ENCODE measurements at regions not wholly inside any gene's neighbourhood (a gene's known extent, or its start where the extent isn't known, plus 50 kb on each side); places are given as distances from the start of the nearest gene placed in this dataset.

DNA sequence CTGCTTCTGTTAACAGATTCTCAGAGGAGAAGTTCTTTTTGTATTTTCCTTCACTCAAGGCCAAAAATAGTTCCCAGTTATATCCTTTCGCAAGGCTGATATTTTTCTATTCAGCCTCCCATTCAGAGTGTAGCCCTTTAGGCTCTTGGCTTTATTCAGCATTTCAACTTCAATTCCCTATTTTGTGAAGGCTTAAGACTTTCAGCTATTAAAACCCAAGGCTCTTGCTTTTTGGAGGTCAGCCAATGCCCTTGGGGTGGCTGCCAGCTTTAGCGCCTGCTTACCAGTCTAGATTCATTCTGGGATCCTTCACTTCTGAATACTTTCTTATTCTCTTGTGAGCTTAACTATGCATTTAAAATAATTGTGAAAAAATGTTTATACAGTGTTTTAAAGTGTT, 57.3 kb upstream of the ADGRA3 start:
- Histone ChIP-seq H2BK15ac (ENCODE audit: low read depth, poor library complexity, severe bottlenecking) (no peak overlapping the region), H3K27me3 (ENCODE audit: control insufficient read depth in 1 of 2, insufficient read depth in 1 of 2, low read length in 2 of 2) (no peaks in the 10 kb centered on the region), H3K9ac (ENCODE audit: low read length) (no peak overlapping the region)

DNA sequence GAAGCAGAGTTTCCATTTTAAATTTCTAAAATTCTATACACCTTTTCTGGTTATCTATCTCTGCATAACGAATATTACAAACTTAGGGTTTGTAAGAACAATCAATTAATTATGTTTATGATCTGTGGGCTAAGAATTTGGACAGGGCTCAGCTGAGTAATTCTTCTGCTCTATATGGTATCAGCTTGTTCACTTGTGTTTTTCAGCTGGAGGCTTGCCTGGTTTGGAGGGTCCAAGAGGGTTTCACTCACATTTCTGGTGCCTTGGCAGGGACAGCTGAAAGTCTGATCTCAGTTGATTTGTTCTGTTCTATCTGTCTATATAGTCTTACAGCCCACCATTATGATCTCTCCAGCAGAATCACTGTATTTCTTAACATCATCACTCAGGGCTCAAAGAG, 57.8 kb upstream of the ADGRA3 start:
- Histone ChIP-seq H3K36me3 (ENCODE audit: control insufficient read depth in 1 of 2, insufficient read depth in 2 of 2, low read depth in 1 of 2, low read length in 2 of 2) (no peaks in the 10 kb centered on the region), H3K4me1 (ENCODE audit: control insufficient read depth, insufficient read depth, low read depth, low read length) (no peaks in the 10 kb centered on the region), H3K23ac (ENCODE audit: low read length in 2 of 2) (no peak overlapping the region), H2BK120ac (ENCODE audit: low read depth, low read length) (no peak overlapping the region), H3K79me1 (replicated peaks; ENCODE audit: low read length, poor library complexity, severe bottlenecking) (no peaks in the 10 kb centered on the region), H2AK5ac (ENCODE audit: low read length, severe bottlenecking) (no peak overlapping the region), H3K4me2 (ENCODE audit: low read length, poor library complexity, severe bottlenecking) (no peak overlapping the region), H3K14ac (ENCODE audit: low read length in 2 of 2) (no peak overlapping the region), H2AFZ (ENCODE audit: low read depth, low read length) (no peak overlapping the region), H3K4me3 (ENCODE audit: insufficient read depth in 1 of 2, low read depth in 1 of 2, low read length in 2 of 2) (no peak overlapping the region), H2BK5ac (ENCODE audit: low read depth, low read length, poor library complexity, severe bottlenecking) (no peak overlapping the region), H4K8ac (ENCODE audit: low read length) (no peak overlapping the region), H3K9me3 (ENCODE audit: control insufficient read depth, low read length) (peaks cover 21% of the 10 kb centered on the region), H3K4ac (ENCODE audit: low read depth in 1 of 2, low read length in 2 of 2) (no peak overlapping the region), H3K9ac (ENCODE audit: low read length) (no peak overlapping the region), H3K27me3 (ENCODE audit: control insufficient read depth in 1 of 2, insufficient read depth in 1 of 2, low read length in 2 of 2) (no peaks in the 10 kb centered on the region), H2BK15ac (ENCODE audit: low read depth, poor library complexity, severe bottlenecking) (no peak overlapping the region), H2BK12ac (ENCODE audit: low read length in 2 of 2) (no peak overlapping the region), H3K18ac (ENCODE audit: low read depth in 1 of 2, low read length in 2 of 2) (no peak overlapping the region), H3K27ac (ENCODE audit: low read length, poor library complexity, severe bottlenecking) (no peak overlapping the region), H4K91ac (ENCODE audit: low read length) (no peak overlapping the region)
- 83% methylated on average over 1 of the region's 1 CpG for WGBS
- no peak for DNase-seq

More for the DNA sequence above, 57.3 kb upstream of the ADGRA3 start:
- no peak overlapping the region for H2BK120ac ChIP-seq (ENCODE audit: low read depth, low read length)
- no peak overlapping the region for H2AK5ac ChIP-seq (ENCODE audit: low read length, severe bottlenecking)
- peaks cover 23% of the 10 kb centered on the region for H3K9me3 ChIP-seq (ENCODE audit: control insufficient read depth, low read length)
- no peak overlapping the region for H4K91ac ChIP-seq (ENCODE audit: low read length)
- 95% methylated on average over 1 of the region's 2 CpGs for WGBS
- no peaks in the 10 kb centered on the region for H3K36me3 ChIP-seq (ENCODE audit: control insufficient read depth in 1 of 2, insufficient read depth in 2 of 2, low read depth in 1 of 2, low read length in 2 of 2)
- H3K18ac ChIP-seq (ENCODE audit: low read depth in 1 of 2, low read length in 2 of 2), result no peak overlapping the region
- DNase-seq, result no peak
- no peak overlapping the region for H2AFZ ChIP-seq (ENCODE audit: low read depth, low read length)
- no peak overlapping the region for H3K4ac ChIP-seq (ENCODE audit: low read depth in 1 of 2, low read length in 2 of 2)
- no peak overlapping the region for H4K8ac ChIP-seq (ENCODE audit: low read length)
- no peak overlapping the region for H3K4me3 ChIP-seq (ENCODE audit: insufficient read depth in 1 of 2, low read depth in 1 of 2, low read length in 2 of 2)
- H3K27ac ChIP-seq (ENCODE audit: low read length, poor library complexity, severe bottlenecking), result no peak overlapping the region
- H3K4me1 ChIP-seq (ENCODE audit: control insufficient read depth, insufficient read depth, low read depth, low read length), result no peaks in the 10 kb centered on the region
- no peaks in the 10 kb centered on the region for H3K79me1 ChIP-seq (replicated peaks; ENCODE audit: low read length, poor library complexity, severe bottlenecking)
- H2BK12ac ChIP-seq (ENCODE audit: low read length in 2 of 2), result no peak overlapping the region
- H2BK5ac ChIP-seq (ENCODE audit: low read depth, low read length, poor library complexity, severe bottlenecking), result no peak overlapping the region
- H3K14ac ChIP-seq (ENCODE audit: low read length in 2 of 2), result no peak overlapping the region
- no peak overlapping the region for H3K4me2 ChIP-seq (ENCODE audit: low read length, poor library complexity, severe bottlenecking)
- H3K23ac ChIP-seq (ENCODE audit: low read length in 2 of 2), result no peak overlapping the region

DNA sequence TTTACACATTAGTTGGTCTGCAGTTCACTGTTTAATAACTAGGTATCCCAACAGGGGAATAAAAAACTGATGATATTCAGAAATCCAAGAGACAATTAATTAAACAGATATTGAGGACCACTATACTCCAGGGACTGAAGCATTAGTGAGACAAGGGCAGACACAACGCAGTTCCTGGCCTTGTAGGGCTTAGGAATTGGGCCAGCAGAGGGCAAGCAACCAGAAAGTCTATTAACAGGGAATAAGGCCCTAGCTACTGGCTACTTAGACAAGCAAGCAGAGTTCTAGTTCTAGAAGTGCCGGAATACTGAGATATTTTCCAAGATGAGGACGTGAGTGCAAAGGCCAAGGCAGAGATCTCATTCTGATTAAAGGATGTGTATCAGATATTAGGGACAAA, 58.6 kb upstream of the ADGRA3 start:
- Histone ChIP-seq H3K18ac (ENCODE audit: low read depth in 1 of 2, low read length in 2 of 2) (no peak overlapping the region), H3K36me3 (ENCODE audit: control insufficient read depth in 1 of 2, insufficient read depth in 2 of 2, low read depth in 1 of 2, low read length in 2 of 2) (no peaks in the 10 kb centered on the region), H3K4me3 (ENCODE audit: insufficient read depth in 1 of 2, low read depth in 1 of 2, low read length in 2 of 2) (no peak overlapping the region), H2BK120ac (ENCODE audit: low read depth, low read length) (no peak overlapping the region), H2BK5ac (ENCODE audit: low read depth, low read length, poor library complexity, severe bottlenecking) (no peak overlapping the region), H3K14ac (ENCODE audit: low read length in 2 of 2) (no peak overlapping the region), H3K23ac (ENCODE audit: low read length in 2 of 2) (no peak overlapping the region), H4K8ac (ENCODE audit: low read length) (no peak overlapping the region), H3K4me2 (ENCODE audit: low read length, poor library complexity, severe bottlenecking) (no peak overlapping the region), H3K27ac (ENCODE audit: low read length, poor library complexity, severe bottlenecking) (no peak overlapping the region), H2BK12ac (ENCODE audit: low read length in 2 of 2) (no peak overlapping the region), H2BK15ac (ENCODE audit: low read depth, poor library complexity, severe bottlenecking) (no peak overlapping the region), H3K79me1 (replicated peaks; ENCODE audit: low read length, poor library complexity, severe bottlenecking) (no peaks in the 10 kb centered on the region), H3K4me1 (ENCODE audit: control insufficient read depth, insufficient read depth, low read depth, low read length) (no peaks in the 10 kb centered on the region), H3K27me3 (ENCODE audit: control insufficient read depth in 1 of 2, insufficient read depth in 1 of 2, low read length in 2 of 2) (no peaks in the 10 kb centered on the region), H3K9ac (ENCODE audit: low read length) (no peak overlapping the region), H2AFZ (ENCODE audit: low read depth, low read length) (no peak overlapping the region), H3K4ac (ENCODE audit: low read depth in 1 of 2, low read length in 2 of 2) (no peak overlapping the region), H4K91ac (ENCODE audit: low read length) (no peak overlapping the region), H3K9me3 (ENCODE audit: control insufficient read depth, low read length) (peaks cover 18% of the 10 kb centered on the region), H2AK5ac (ENCODE audit: low read length, severe bottlenecking) (no peak overlapping the region)
- no peak for DNase-seq
- 60% methylated on average over 3 of the region's 3 CpGs for WGBS

DNA sequence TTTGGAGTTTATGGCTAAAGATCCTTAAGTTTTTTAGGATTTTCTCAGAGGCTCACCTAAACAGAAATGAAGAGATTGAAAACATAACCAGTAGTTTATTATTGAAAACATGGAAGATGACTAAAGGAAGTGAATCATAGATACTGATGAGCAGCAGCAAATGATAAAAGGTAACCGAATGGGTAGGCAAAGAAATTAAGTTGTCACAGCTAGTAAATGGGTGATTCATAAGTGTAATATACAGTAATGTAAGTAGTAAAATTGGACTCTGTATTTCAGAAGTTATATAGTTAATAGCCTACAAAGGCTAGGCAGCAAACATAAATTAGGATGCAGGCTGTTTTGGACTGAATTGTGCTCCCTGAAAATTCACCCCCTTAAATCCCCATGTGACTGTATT, 59.0 kb upstream of the ADGRA3 start:
- Histone ChIP-seq H2BK15ac (ENCODE audit: low read depth, poor library complexity, severe bottlenecking) (no peak overlapping the region), H2AFZ (ENCODE audit: low read depth, low read length) (no peak overlapping the region)
- DNase-seq, result no peak

More for the DNA sequence above, 59.0 kb upstream of the ADGRA3 start:
- H4K8ac ChIP-seq (ENCODE audit: low read length), result no peak overlapping the region
- H2BK120ac ChIP-seq (ENCODE audit: low read depth, low read length), result no peak overlapping the region
- no peak overlapping the region for H3K4me3 ChIP-seq (ENCODE audit: insufficient read depth in 1 of 2, low read depth in 1 of 2, low read length in 2 of 2)
- no peak overlapping the region for H3K4ac ChIP-seq (ENCODE audit: low read depth in 1 of 2, low read length in 2 of 2)
- H3K27ac ChIP-seq (ENCODE audit: low read length, poor library complexity, severe bottlenecking), result no peak overlapping the region
- H3K79me1 ChIP-seq (replicated peaks; ENCODE audit: low read length, poor library complexity, severe bottlenecking), result no peaks in the 10 kb centered on the region
- H3K27me3 ChIP-seq (ENCODE audit: control insufficient read depth in 1 of 2, insufficient read depth in 1 of 2, low read length in 2 of 2), result no peaks in the 10 kb centered on the region
- WGBS, result 88% methylated on average over 1 of the region's 1 CpG
- H3K9ac ChIP-seq (ENCODE audit: low read length), result no peak overlapping the region
- no peaks in the 10 kb centered on the region for H3K36me3 ChIP-seq (ENCODE audit: control insufficient read depth in 1 of 2, insufficient read depth in 2 of 2, low read depth in 1 of 2, low read length in 2 of 2)
- H2AK5ac ChIP-seq (ENCODE audit: low read length, severe bottlenecking), result no peak overlapping the region
- no peak overlapping the region for H3K4me2 ChIP-seq (ENCODE audit: low read length, poor library complexity, severe bottlenecking)
- H3K4me1 ChIP-seq (ENCODE audit: control insufficient read depth, insufficient read depth, low read depth, low read length), result no peaks in the 10 kb centered on the region
- H2BK12ac ChIP-seq (ENCODE audit: low read length in 2 of 2), result no peak overlapping the region
- H2BK5ac ChIP-seq (ENCODE audit: low read depth, low read length, poor library complexity, severe bottlenecking), result no peak overlapping the region
- H3K9me3 ChIP-seq (ENCODE audit: control insufficient read depth, low read length), result peaks cover 13% of the 10 kb centered on the region
- H4K91ac ChIP-seq (ENCODE audit: low read length), result no peak overlapping the region
- H3K23ac ChIP-seq (ENCODE audit: low read length in 2 of 2), result no peak overlapping the region
- no peak overlapping the region for H3K14ac ChIP-seq (ENCODE audit: low read length in 2 of 2)
- H3K18ac ChIP-seq (ENCODE audit: low read depth in 1 of 2, low read length in 2 of 2), result no peak overlapping the region

Measured in mesenchymal stem cell (in vitro differentiated cells and primary cell).